WTC11 (cell line): ENCODE measurements at regions not wholly inside any gene's neighbourhood (a gene's known extent, or its start where the extent isn't known, plus 50 kb on each side); places are given as distances from the start of the nearest gene placed in this dataset.

ENCODE experiments used
- ATAC-seq: fragments of 200-7000 bp; cut with Tn5 transposase; 2 replicates; pipeline ENCODE4 v1.10.0; 2021; ENCODE audit warnings: mild to moderate bottlenecking, moderate library complexity
- CTCF ChIA-PET: fragments of 300-600 bp; sonication (Branson Sonifier 250); formaldehyde crosslinking; loops from one replicate; lab custom pipeline; 2021; ENCODE audit warnings: antibody characterized with exemption; lab: Charles Lee
- POLR2A ChIA-PET: fragments of 350-600 bp; sonication (Branson Sonifier 250); formaldehyde crosslinking; loops from one replicate; lab custom pipeline; 2021; ENCODE audit warnings: antibody characterized with exemption; lab: Charles Lee
- DNase-seq: peaks from one replicate; pipeline ENCODE4 v3.0.0; 2021; ENCODE audit warnings: low spot score
- H3K27ac Mint-ChIP-seq: 2 replicates; pipeline ENCODE4 v1.8.0; 2021; ENCODE audit warnings: mixed read lengths
- H3K27me3 Mint-ChIP-seq: 2 replicates; pipeline ENCODE4 v1.8.0; 2021; ENCODE audit warnings: low read depth, mild to moderate bottlenecking, moderate library complexity, mixed read lengths
- H3K36me3 Mint-ChIP-seq: 2 replicates; pipeline ENCODE4 v1.8.0; 2021; ENCODE audit warnings: mixed read lengths
- H3K4me1 Mint-ChIP-seq: 2 replicates; pipeline ENCODE4 v1.8.0; 2022; ENCODE audit warnings: mixed read lengths
- H3K4me3 Mint-ChIP-seq: 2 replicates; pipeline ENCODE4 v1.8.0; 2021; ENCODE audit warnings: mild to moderate bottlenecking, moderate library complexity, mixed read lengths
- H3K9me3 Mint-ChIP-seq: 2 replicates; pipeline ENCODE4 v1.8.0; 2021; ENCODE audit warnings: mixed read lengths
- E2F1 ChIP-seq: sonication (generic); formaldehyde crosslinking; IDR thresholded peaks from 2 replicates; pipeline ENCODE4 v1.8.0; 2022; ENCODE audit warnings: mild to moderate bottlenecking, missing genetic modification reagents
- FOXP1 ChIP-seq: sonication (generic); formaldehyde crosslinking; IDR thresholded peaks from 2 replicates; pipeline ENCODE4 v1.8.0; 2022; ENCODE audit warnings: missing genetic modification reagents, mild to moderate bottlenecking, moderate library complexity, borderline replicate concordance
- FOXP4 ChIP-seq: sonication (generic); formaldehyde crosslinking; IDR thresholded peaks from 2 replicates; pipeline ENCODE4 v1.8.0; 2022; ENCODE audit warnings: mild to moderate bottlenecking, missing genetic modification reagents
- GABPB1 ChIP-seq: sonication (generic); formaldehyde crosslinking; IDR thresholded peaks from 2 replicates; pipeline ENCODE4 v1.8.1; 2023; ENCODE audit warnings: mild to moderate bottlenecking, missing genetic modification reagents
- HMGA2 ChIP-seq: fragments of 250-450 bp; sonication (Bioruptor Pico); IDR thresholded peaks from 2 replicates; pipeline ENCODE4 v1.4.0; 2021; ENCODE audit warnings: mild to moderate bottlenecking, moderate library complexity
- OVOL2 ChIP-seq: fragments of 250-450 bp; sonication (Bioruptor Pico); IDR thresholded peaks from 2 replicates; pipeline ENCODE4 v1.9.0; 2021; ENCODE audit warnings: mild to moderate bottlenecking, borderline replicate concordance
- SMAD3 ChIP-seq: sonication (generic); formaldehyde crosslinking; IDR thresholded peaks from 2 replicates; pipeline ENCODE4 v1.8.0; 2022; ENCODE audit warnings: missing genetic modification reagents, mild to moderate bottlenecking, borderline replicate concordance
- SOX15 ChIP-seq: fragments of 250-450 bp; sonication (Bioruptor Pico); IDR thresholded peaks from 2 replicates; pipeline ENCODE4 v1.9.0; 2021; ENCODE audit warnings: mild to moderate bottlenecking
- TEAD1 ChIP-seq: sonication (generic); formaldehyde crosslinking; IDR thresholded peaks from 2 replicates; pipeline ENCODE4 v1.8.0; 2022; ENCODE audit warnings: mild to moderate bottlenecking, missing genetic modification reagents
- TP53 ChIP-seq: sonication (generic); formaldehyde crosslinking; IDR thresholded peaks from 2 replicates; pipeline ENCODE4 v1.8.1; 2023; ENCODE audit warnings: mild to moderate bottlenecking, missing genetic modification reagents
- ZNF281 ChIP-seq: sonication (generic); formaldehyde crosslinking; IDR thresholded peaks from 2 replicates; pipeline ENCODE4 v1.8.0; 2023; ENCODE audit warnings: mild to moderate bottlenecking, missing genetic modification reagents
- ZNF423 ChIP-seq: fragments of 250-450 bp; sonication (Bioruptor Pico); IDR thresholded peaks from 2 replicates; pipeline ENCODE4 v2.1.2; 2022; ENCODE audit warnings: mild to moderate bottlenecking, moderate library complexity
- ZSCAN18 ChIP-seq: fragments of 250-450 bp; sonication (Bioruptor Pico); IDR thresholded peaks from 2 replicates; pipeline ENCODE4 v2.1.2; 2022; ENCODE audit warnings: mild to moderate bottlenecking, moderate library complexity
- TF ChIP-seq, protein P1 (sequence below): sonication (generic); formaldehyde crosslinking; IDR thresholded peaks from 2 replicates; pipeline ENCODE4 v1.8.0; 2023; ENCODE audit warnings: missing genetic modification reagents, mild to moderate bottlenecking, borderline replicate concordance
- TF ChIP-seq, protein P2 (sequence below): fragments of 250-450 bp; sonication (Bioruptor Pico); conservative IDR thresholded peaks from 2 replicates; pipeline ENCODE4 v1.9.0; 2021; ENCODE audit warnings: mild to moderate bottlenecking
- TF ChIP-seq, protein P3 (sequence below): sonication (generic); formaldehyde crosslinking; IDR thresholded peaks from 2 replicates; pipeline ENCODE4 v1.8.0; 2022; ENCODE audit warnings: mild to moderate bottlenecking, missing genetic modification reagents
- TF ChIP-seq, protein P4 (sequence below): sonication (generic); formaldehyde crosslinking; IDR thresholded peaks from 2 replicates; pipeline ENCODE4 v1.8.1; 2023; ENCODE audit warnings: mild to moderate bottlenecking, missing genetic modification reagents, moderate library complexity

DNA sequence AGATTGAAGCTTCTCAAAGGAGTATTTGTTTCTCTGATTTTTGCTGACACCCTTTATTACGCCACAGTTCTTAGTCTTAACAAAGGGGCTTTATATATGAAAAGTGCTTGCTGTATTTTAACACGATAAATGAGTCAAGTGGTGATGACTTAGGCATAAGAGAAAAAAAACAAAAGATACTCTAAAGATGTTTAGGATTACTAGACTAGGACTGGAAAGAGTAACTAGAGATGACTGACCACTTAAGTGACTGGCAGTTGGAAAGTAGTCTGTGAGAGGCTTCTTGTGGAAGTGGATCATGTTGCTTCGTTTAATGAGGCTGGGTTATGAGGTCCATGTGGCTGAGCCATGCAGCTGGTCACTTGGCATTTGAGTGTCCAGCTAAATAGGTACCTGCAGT lies 69.4 kb upstream of the ACTBL2 start:
- Mint-ChIP-seq H3K27me3 (no peaks in the 10 kb centered on the region), H3K27ac (no peak overlapping the region), H3K9me3 (peaks cover 22% of the 10 kb centered on the region), H3K4me1 (peaks cover 4% of the 10 kb centered on the region), H3K36me3 (no peaks in the 10 kb centered on the region), H3K4me3 (no peak overlapping the region)
- POLR2A ChIA-PET, result no interaction called here
- DNase-seq (no peak), ATAC-seq (no peak)
- no peak for TF ChIP-seq HMGA2
- TF ChIP-seq, protein P1, sequence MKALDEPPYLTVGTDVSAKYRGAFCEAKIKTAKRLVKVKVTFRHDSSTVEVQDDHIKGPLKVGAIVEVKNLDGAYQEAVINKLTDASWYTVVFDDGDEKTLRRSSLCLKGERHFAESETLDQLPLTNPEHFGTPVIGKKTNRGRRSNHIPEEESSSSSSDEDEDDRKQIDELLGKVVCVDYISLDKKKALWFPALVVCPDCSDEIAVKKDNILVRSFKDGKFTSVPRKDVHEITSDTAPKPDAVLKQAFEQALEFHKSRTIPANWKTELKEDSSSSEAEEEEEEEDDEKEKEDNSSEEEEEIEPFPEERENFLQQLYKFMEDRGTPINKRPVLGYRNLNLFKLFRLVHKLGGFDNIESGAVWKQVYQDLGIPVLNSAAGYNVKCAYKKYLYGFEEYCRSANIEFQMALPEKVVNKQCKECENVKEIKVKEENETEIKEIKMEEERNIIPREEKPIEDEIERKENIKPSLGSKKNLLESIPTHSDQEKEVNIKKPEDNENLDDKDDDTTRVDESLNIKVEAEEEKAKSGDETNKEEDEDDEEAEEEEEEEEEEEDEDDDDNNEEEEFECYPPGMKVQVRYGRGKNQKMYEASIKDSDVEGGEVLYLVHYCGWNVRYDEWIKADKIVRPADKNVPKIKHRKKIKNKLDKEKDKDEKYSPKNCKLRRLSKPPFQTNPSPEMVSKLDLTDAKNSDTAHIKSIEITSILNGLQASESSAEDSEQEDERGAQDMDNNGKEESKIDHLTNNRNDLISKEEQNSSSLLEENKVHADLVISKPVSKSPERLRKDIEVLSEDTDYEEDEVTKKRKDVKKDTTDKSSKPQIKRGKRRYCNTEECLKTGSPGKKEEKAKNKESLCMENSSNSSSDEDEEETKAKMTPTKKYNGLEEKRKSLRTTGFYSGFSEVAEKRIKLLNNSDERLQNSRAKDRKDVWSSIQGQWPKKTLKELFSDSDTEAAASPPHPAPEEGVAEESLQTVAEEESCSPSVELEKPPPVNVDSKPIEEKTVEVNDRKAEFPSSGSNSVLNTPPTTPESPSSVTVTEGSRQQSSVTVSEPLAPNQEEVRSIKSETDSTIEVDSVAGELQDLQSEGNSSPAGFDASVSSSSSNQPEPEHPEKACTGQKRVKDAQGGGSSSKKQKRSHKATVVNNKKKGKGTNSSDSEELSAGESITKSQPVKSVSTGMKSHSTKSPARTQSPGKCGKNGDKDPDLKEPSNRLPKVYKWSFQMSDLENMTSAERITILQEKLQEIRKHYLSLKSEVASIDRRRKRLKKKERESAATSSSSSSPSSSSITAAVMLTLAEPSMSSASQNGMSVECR (CRISPR knock-in tag), result no peak
- TF ChIP-seq, protein P2, sequence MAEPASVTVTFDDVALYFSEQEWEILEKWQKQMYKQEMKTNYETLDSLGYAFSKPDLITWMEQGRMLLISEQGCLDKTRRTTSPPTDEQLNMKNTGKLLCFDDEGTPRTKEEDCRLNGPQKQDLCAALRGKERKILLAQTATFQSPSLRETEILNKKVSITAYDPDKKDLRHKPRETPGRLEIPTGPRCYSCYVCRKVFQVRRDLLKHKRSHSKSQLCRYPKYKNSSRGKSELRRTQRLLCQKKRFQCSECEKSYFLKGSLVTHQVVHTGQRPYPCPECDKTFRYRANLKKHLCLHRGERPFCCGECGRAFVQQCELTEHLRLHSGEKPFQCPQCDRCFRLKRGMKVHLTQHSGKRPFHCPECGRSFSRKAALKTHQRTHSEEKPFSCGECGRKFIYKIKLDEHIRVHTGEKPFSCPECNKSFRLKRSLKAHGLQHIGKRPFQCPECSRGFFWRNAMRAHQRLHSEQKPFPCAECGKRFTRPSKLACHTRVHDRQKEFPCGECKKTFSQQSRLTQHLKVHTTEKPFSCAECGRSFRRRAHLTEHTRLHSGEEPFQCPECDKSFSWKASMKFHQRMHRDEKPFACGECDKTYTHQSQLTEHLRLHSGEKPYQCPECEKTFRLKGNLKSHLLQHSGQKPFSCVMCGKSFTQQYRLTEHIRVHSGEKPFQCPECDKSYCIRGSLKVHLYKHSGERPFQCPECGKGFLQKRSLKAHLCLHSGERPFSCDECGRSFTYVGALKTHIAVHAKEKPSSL (CRISPR knock-in tag), result no peak
- no peak for TF ChIP-seq GABPB1 (CRISPR knock-in tag)
- no peak for TF ChIP-seq SMAD3 (CRISPR knock-in tag)
- no peak for TF ChIP-seq SOX15
- TF ChIP-seq FOXP4 (CRISPR knock-in tag), result no peak
- TF ChIP-seq, protein P3, sequence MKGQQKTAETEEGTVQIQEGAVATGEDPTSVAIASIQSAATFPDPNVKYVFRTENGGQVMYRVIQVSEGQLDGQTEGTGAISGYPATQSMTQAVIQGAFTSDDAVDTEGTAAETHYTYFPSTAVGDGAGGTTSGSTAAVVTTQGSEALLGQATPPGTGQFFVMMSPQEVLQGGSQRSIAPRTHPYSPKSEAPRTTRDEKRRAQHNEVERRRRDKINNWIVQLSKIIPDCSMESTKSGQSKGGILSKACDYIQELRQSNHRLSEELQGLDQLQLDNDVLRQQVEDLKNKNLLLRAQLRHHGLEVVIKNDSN (CRISPR knock-in tag), result no peak
- no peak for TF ChIP-seq FOXP1
- no peak for TF ChIP-seq ZNF281 (CRISPR knock-in tag)
- TF ChIP-seq ZNF423, result no peak
- TF ChIP-seq OVOL2, result no peak
- no peak for TF ChIP-seq ZSCAN18 (CRISPR knock-in tag)
- TF ChIP-seq TP53 (CRISPR knock-in tag), result no peak
- TF ChIP-seq TEAD1 (CRISPR knock-in tag), result no peak
- TF ChIP-seq, protein P4, sequence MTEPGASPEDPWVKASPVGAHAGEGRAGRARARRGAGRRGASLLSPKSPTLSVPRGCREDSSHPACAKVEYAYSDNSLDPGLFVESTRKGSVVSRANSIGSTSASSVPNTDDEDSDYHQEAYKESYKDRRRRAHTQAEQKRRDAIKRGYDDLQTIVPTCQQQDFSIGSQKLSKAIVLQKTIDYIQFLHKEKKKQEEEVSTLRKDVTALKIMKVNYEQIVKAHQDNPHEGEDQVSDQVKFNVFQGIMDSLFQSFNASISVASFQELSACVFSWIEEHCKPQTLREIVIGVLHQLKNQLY (CRISPR knock-in tag), result no peak
- no peak for TF ChIP-seq E2F1 (CRISPR knock-in tag)
- CTCF ChIA-PET, result no interaction called here
